ENCODE measurements at regions not wholly inside any gene's neighbourhood (a gene's known extent, or its start where the extent isn't known, plus 50 kb on each side); places are given as distances from the start of the nearest gene placed in this dataset.

DNA sequence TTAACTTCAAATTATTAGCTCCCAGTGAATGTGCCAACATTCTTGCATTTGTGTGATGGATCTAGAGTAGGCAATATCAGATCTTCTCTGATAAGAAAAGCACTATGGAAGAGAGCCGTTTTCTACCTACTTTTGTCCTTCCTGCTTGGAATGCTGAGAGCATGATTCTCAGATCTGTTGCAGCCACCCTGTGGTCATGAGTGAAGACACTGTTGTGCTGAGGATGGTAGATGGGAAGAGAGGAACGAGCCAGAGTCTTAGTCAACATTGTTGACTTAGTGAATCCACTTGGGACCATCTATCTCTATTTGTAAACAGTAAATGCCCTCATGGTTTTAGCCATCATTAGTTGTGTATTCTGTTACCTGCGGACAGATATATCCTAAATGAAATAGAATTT lies 202.6 kb downstream of the CD109 start:
- no peak for DNase-seq (ENCODE audit: low read depth)
- no peak overlapping the region for H3K4me3 ChIP-seq (ENCODE audit: low read depth, low read length)
- TF ChIP-seq, protein P1, sequence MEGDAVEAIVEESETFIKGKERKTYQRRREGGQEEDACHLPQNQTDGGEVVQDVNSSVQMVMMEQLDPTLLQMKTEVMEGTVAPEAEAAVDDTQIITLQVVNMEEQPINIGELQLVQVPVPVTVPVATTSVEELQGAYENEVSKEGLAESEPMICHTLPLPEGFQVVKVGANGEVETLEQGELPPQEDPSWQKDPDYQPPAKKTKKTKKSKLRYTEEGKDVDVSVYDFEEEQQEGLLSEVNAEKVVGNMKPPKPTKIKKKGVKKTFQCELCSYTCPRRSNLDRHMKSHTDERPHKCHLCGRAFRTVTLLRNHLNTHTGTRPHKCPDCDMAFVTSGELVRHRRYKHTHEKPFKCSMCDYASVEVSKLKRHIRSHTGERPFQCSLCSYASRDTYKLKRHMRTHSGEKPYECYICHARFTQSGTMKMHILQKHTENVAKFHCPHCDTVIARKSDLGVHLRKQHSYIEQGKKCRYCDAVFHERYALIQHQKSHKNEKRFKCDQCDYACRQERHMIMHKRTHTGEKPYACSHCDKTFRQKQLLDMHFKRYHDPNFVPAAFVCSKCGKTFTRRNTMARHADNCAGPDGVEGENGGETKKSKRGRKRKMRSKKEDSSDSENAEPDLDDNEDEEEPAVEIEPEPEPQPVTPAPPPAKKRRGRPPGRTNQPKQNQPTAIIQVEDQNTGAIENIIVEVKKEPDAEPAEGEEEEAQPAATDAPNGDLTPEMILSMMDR (conservative IDR thresholded peaks at IDR 0.05; ENCODE audit: low read depth, low read length), result peak; percentile 29

DNA sequence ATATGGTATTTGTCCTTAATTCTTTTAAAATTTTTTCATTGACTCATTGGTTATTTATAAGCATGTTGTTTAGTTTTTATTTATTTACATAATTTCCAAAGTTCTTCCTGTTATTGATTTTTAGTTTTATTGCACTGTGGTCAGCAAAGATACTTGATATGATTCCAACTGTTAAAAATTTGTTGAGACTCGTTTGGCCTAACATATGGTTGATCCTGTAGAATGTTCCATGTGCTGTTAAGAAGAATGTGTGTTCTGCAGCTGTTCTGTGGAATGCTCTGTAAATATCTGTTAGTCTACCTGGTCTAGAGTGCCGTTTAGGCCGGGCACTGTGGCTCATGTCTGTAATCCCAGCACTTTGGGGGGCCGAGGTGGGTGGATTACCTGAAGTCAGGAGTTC lies 197.7 kb downstream of the CD109 start:
- H3K4me3 ChIP-seq (ENCODE audit: low read depth, low read length), result no peak overlapping the region
- no peak for DNase-seq (ENCODE audit: low read depth)
- TF ChIP-seq, protein P1 (conservative IDR thresholded peaks at IDR 0.05; ENCODE audit: low read depth, low read length), result no peak

GRCh38 chr6:73888050-73888449 lies 192.0 kb downstream of the CD109 start:
- TF ChIP-seq, protein P1 (conservative IDR thresholded peaks at IDR 0.05; ENCODE audit: low read depth, low read length), result no peak
- no peak for DNase-seq (ENCODE audit: low read depth)

GRCh38 chr6:73885393-73885792 lies 189.4 kb downstream of the CD109 start:
- no peak for DNase-seq (ENCODE audit: low read depth)
- H3K4me3 ChIP-seq (ENCODE audit: low read depth, low read length), result no peak overlapping the region
- TF ChIP-seq, protein P1 (conservative IDR thresholded peaks at IDR 0.05; ENCODE audit: low read depth, low read length), result no peak

More at GRCh38 chr6:73888050-73888449, 192.0 kb downstream of the CD109 start:
- H3K4me3 ChIP-seq (ENCODE audit: low read depth, low read length), result no peak overlapping the region

GRCh38 chr6:73884540-73884939 lies 188.5 kb downstream of the CD109 start:
- TF ChIP-seq, protein P1 (conservative IDR thresholded peaks at IDR 0.05; ENCODE audit: low read depth, low read length), result no peak
- DNase-seq (ENCODE audit: low read depth), result no peak
- no peak overlapping the region for H3K4me3 ChIP-seq (ENCODE audit: low read depth, low read length)

DNA sequence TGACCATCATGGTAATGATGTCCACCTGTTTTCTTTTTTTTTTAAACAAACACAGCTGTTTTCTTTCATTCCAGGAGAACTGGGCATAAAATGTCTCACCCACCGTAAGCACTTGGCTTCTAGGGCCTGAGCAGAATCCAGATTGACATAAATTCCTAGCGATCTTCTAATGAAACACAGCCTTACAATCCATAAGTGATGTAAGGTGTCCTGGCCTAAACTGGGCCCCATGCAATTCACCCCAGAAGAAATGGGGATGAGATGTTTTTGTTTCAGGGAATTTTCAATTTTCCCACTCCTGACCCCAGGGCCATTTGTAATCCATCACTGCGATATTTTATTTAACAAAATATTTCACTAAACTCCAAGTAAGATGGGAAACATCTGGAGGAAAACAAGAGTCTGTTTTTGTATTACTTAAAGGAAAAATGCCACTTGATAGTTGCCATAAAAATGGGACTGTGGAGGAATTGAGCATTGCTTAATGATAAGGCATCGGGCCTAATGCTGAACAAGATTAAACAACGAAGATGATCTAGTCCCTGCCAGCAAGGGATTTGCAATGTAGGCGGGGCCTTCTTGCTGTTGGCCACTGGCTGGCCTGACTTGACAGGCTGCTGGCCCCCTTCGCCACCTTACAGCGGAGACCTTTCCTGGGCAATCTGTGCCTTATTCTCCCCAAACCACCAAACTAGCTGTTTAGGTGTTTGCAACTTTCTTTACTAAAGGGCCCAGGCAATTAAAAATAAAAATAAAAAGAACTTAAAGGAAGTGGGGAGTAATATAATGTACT lies 183.7 kb downstream of the CD109 start:
- no peak overlapping the region for H3K4me3 ChIP-seq (ENCODE audit: low read depth, low read length)
- no peak for DNase-seq (ENCODE audit: low read depth)
- TF ChIP-seq, protein P1 (conservative IDR thresholded peaks at IDR 0.05; ENCODE audit: low read depth, low read length), result no peak

DNA sequence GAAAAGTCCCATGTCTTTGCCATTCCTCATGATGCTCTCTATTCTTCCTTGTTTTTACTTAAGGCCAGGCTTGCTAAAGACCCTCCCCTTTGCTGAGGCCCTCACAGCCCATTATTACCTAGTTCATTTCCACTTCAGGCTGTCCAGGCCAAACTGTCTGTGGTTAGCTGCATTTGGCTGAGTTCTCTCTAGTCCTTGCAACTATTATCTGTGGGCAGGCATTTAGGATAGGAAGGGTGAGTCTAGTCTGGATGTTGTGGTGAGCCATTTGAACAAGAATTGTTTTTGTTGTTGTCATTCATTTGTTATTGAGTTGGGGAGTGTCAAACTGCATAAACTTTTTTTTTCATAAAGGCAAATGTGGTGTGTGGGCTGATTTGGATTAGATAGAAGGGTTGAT lies 182.4 kb downstream of the CD109 start:
- no peak for DNase-seq (ENCODE audit: low read depth)
- TF ChIP-seq, protein P1 (conservative IDR thresholded peaks at IDR 0.05; ENCODE audit: low read depth, low read length), result no peak
- no peak overlapping the region for H3K4me3 ChIP-seq (ENCODE audit: low read depth, low read length)
